NCI-H524 treated with DMSO at 0.1 percent for 48 hours (cell line): ENCODE measurements at regions not wholly inside any gene's neighbourhood (a gene's known extent, or its start where the extent isn't known, plus 50 kb on each side); places are given as distances from the start of the nearest gene placed in this dataset.

Source experiments
- DNase-seq: peaks from one replicate; lab custom pipeline; 2025; lab: John Stamatoyannopoulos, UW

GRCh38 chr2:160674146-160674750 is 180.6 kb upstream of the RBMS1 start:
- DNase-seq: peak; percentile 57

GRCh38 chr2:160679686-160680085 is 186.1 kb upstream of the RBMS1 start:
- no peak for DNase-seq

- DNase-seq: no peak
These were observed 186.7 kb upstream of the RBMS1 start for GRCh38 chr2:160680294-160680693.

- DNase-seq: no peak
These were observed 187.4 kb upstream of the RBMS1 start for GRCh38 chr2:160680974-160681373.

GRCh38 chr2:160683206-160683605 is 189.6 kb upstream of the RBMS1 start:
- no peak for DNase-seq

- peak; percentile 15 for DNase-seq
These were observed 194.0 kb upstream of the RBMS1 start for GRCh38 chr2:160687629-160688028.

- no peak for DNase-seq
These were observed 195.8 kb upstream of the RBMS1 start for GRCh38 chr2:160689441-160689840.

- DNase-seq: peak; percentile 16
These were observed 200.6 kb upstream of the RBMS1 start for GRCh38 chr2:160694221-160694620.

- DNase-seq: no peak
These were observed 201.0 kb upstream of the RBMS1 start for GRCh38 chr2:160694631-160695030.

GRCh38 chr2:160695402-160696086 is 201.9 kb upstream of the RBMS1 start:
- peak; percentile 23 for DNase-seq

- DNase-seq: no peak
These were observed 202.5 kb upstream of the RBMS1 start for GRCh38 chr2:160696087-160696452.

- DNase-seq: no peak
These were observed 204.2 kb upstream of the RBMS1 start for GRCh38 chr2:160697817-160698216.

- DNase-seq: no peak
These were observed 206.6 kb upstream of the RBMS1 start for GRCh38 chr2:160700021-160700814.

- no peak for DNase-seq
These were observed 208.2 kb upstream of the RBMS1 start for GRCh38 chr2:160701822-160702221.

GRCh38 chr2:160702754-160703153 is 209.1 kb upstream of the RBMS1 start:
- DNase-seq: no peak

- no peak for DNase-seq
These were observed 210.3 kb upstream of the RBMS1 start for GRCh38 chr2:160703648-160704585.

- DNase-seq: no peak
These were observed 221.8 kb upstream of the RBMS1 start for GRCh38 chr2:160715428-160715827.

GRCh38 chr2:160719116-160719515 is 225.5 kb upstream of the RBMS1 start:
- DNase-seq: no peak

- DNase-seq: no peak
These were observed 226.5 kb upstream of the RBMS1 start for GRCh38 chr2:160720098-160720497.

- no peak for DNase-seq
These were observed 227.8 kb upstream of the RBMS1 start for GRCh38 chr2:160721089-160722040.

- DNase-seq: no peak
These were observed 232.4 kb upstream of the RBMS1 start for GRCh38 chr2:160726046-160726445.
